A549 (cell line): ENCODE measurements at regions not wholly inside any gene's neighbourhood (a gene's known extent, or its start where the extent isn't known, plus 50 kb on each side); places are given as distances from the start of the nearest gene placed in this dataset.

Source experiments
- BHLHE40 ChIP-seq: IDR thresholded peaks from 2 replicates; pipeline ENCODE4 v1.6.1; 2012; ENCODE audit warnings: low read depth, low read length, inconsistent platforms
- CBX8 ChIP-seq: fragments of 200-600 bp; sonication (generic); IDR thresholded peaks from 2 replicates; pipeline ENCODE4 v1.6.1; 2016
- EP300 ChIP-seq, 2 experiments: fragments of >200 bp; sonication (Bioruptor Twin); formaldehyde crosslinking; IDR thresholded peaks; 2 replicates in 1 of 2; 3 replicates in 1 of 2; pipeline ENCODE4 v1.6.1; 2016 to 2017
- HDAC2 ChIP-seq: fragments of 200-600 bp; sonication (generic); IDR thresholded peaks from 2 replicates; pipeline ENCODE4 v1.6.1; 2016
- HEYL ChIP-seq: fragments of 250-450 bp; sonication (Bioruptor Pico); IDR thresholded peaks from 2 replicates; pipeline ENCODE4 v1.8.0; 2021; ENCODE audit warnings: mild to moderate bottlenecking, moderate library complexity
- JUN ChIP-seq, 2 experiments: fragments of >200 bp; sonication (Bioruptor Twin); formaldehyde crosslinking; IDR thresholded peaks; 2 replicates in 1 of 2; 3 replicates in 1 of 2; pipeline ENCODE4 v1.6.1; 2016 to 2017
- MAFK ChIP-seq: fragments of 450-650 bp; IDR thresholded peaks from 2 replicates; pipeline ENCODE4 v1.6.1; 2014; ENCODE audit not compliant: partially characterized antibody
- MAZ ChIP-seq: fragments of 150-350 bp; IDR thresholded peaks from 2 replicates; pipeline ENCODE4 v1.6.1; 2014; ENCODE audit warnings: antibody characterized with exemption, low read depth, low read length, borderline replicate concordance
- NFE2L2 ChIP-seq: fragments of 150-350 bp; conservative IDR thresholded peaks from 2 replicates; pipeline ENCODE4 v1.6.1; 2014; ENCODE audit warnings: low read length
- POLR2A ChIP-seq: IDR thresholded peaks from 2 replicates; pipeline ENCODE4 v1.6.1; 2012; ENCODE audit warnings: mild to moderate bottlenecking, low read length
- RAD21 ChIP-seq, 2 experiments: fragments of >200 bp in 1 of 2; sonication (Bioruptor Twin) in 1 of 2; formaldehyde crosslinking in 1 of 2; IDR thresholded peaks in 1 of 2; conservative IDR thresholded peaks in 1 of 2; 2 replicates in 1 of 2; 3 replicates in 1 of 2; pipeline ENCODE4 v1.6.1; 2012 to 2018; ENCODE audit warnings: inconsistent platforms in 1 of 2
- RARB ChIP-seq: fragments of 250-450 bp; sonication (Bioruptor Pico); IDR thresholded peaks from 2 replicates; pipeline ENCODE4 v1.8.0; 2021; ENCODE audit warnings: mild to moderate bottlenecking, moderate library complexity
- RFX5 ChIP-seq: fragments of 450-650 bp; IDR thresholded peaks from 2 replicates; pipeline ENCODE4 v1.7.1; 2014; ENCODE audit warnings: antibody characterized with exemption, mild to moderate bottlenecking, moderate library complexity
- TF ChIP-seq, protein P1 (sequence below): fragments of >200 bp; sonication (Bioruptor Twin); formaldehyde crosslinking; IDR thresholded peaks from 3 replicates; pipeline ENCODE4 v1.5.1; 2016

DNA sequence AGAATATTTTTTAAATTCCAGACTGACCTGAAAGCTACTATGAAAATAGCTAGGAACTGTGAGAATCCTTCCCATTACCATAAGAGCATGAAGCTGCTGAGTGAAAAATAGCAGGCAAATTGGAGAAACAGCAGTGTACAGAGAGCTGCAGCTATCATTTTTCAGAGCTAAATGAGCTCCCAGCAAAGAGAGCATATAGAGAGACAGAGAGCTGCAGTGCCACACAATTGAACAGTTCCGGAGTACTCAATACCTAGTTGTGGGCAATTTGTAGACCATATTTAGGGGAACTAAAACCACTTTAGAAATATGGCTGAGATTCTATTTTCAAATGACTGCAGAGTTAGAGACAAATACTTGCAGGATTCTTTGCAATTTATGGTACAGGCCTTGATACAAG, 645.3 kb downstream of the STK39 start:
- TF ChIP-seq JUN (IDR thresholded peaks at IDR 0.05) (no peak), HEYL (CRISPR knock-in tag) (no peak), NFE2L2 (no peak), MAZ (no peak), HDAC2 (no peak), BHLHE40 (no peak), EP300 (IDR thresholded peaks at IDR 0.05) (no peak), RFX5 (no peak), RARB (no peak), RAD21 (conservative IDR thresholded peaks at IDR 0.05 in 1 of 2, IDR thresholded peaks at IDR 0.05 in 1 of 2) (no peak), CBX8 (no peak), MAFK (no peak), POLR2A (no peak)
- TF ChIP-seq, protein P1, sequence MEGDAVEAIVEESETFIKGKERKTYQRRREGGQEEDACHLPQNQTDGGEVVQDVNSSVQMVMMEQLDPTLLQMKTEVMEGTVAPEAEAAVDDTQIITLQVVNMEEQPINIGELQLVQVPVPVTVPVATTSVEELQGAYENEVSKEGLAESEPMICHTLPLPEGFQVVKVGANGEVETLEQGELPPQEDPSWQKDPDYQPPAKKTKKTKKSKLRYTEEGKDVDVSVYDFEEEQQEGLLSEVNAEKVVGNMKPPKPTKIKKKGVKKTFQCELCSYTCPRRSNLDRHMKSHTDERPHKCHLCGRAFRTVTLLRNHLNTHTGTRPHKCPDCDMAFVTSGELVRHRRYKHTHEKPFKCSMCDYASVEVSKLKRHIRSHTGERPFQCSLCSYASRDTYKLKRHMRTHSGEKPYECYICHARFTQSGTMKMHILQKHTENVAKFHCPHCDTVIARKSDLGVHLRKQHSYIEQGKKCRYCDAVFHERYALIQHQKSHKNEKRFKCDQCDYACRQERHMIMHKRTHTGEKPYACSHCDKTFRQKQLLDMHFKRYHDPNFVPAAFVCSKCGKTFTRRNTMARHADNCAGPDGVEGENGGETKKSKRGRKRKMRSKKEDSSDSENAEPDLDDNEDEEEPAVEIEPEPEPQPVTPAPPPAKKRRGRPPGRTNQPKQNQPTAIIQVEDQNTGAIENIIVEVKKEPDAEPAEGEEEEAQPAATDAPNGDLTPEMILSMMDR = no peak
